Small intestine (tissue), 7 donors: ENCODE measurements at regions not wholly inside any gene's neighbourhood (a gene's known extent, or its start where the extent isn't known, plus 50 kb on each side); places are given as distances from the start of the nearest gene placed in this dataset.

Source experiments
- DNase-seq, 2 donors: peaks; one replicate each; pipeline versions ENCODE4 v3.0.0 to v3.0.0-alpha.2; 2013
- FAIRE-seq: peaks from 2 replicates; lab custom pipeline; 2012; peaks lifted over from hg19 to GRCh38; lab: Jason Lieb, UNC
- H3K27ac ChIP-seq, 3 donors: one replicate each; pipeline ENCODE4 v1.5.1; 2013; ENCODE audit warnings: low read length in 2 of 3, mild to moderate bottlenecking in 2 of 3, control low read depth in 1 of 3, inconsistent platforms in 1 of 3, low read depth in 1 of 3, moderate library complexity in 1 of 3
- H3K27me3 ChIP-seq, 3 donors: one replicate each; pipeline ENCODE4 v1.6.1; 2013; ENCODE audit warnings: low read length in 3 of 3, inconsistent platforms in 1 of 3; ENCODE audit not compliant: control insufficient read depth in 3 of 3, insufficient read depth in 3 of 3
- H3K36me3 ChIP-seq, 3 donors: one replicate each; pipeline ENCODE4 v1.6.1; 2013; ENCODE audit warnings: low read length in 3 of 3, inconsistent platforms in 1 of 3, low read depth in 1 of 3, mild to moderate bottlenecking in 1 of 3, moderate library complexity in 1 of 3; ENCODE audit not compliant: control insufficient read depth in 3 of 3, insufficient read depth in 2 of 3
- H3K4me1 ChIP-seq, 3 donors: one replicate each; pipeline ENCODE4 v1.6.1; 2013; ENCODE audit warnings: low read length in 2 of 3, inconsistent platforms in 1 of 3, low read depth in 1 of 3, mild to moderate bottlenecking in 1 of 3, moderate library complexity in 1 of 3; ENCODE audit not compliant: control insufficient read depth in 3 of 3, insufficient read depth in 2 of 3
- H3K4me3 ChIP-seq, 3 donors: one replicate each; pipeline ENCODE4 v1.5.1; 2013; ENCODE audit warnings: low read length in 3 of 3, control low read depth in 1 of 3, inconsistent platforms in 1 of 3, low read depth in 1 of 3, mild to moderate bottlenecking in 1 of 3, moderate library complexity in 1 of 3
- H3K9me3 ChIP-seq, 2 donors: one replicate each; pipeline ENCODE4 v1.6.1; 2013; ENCODE audit warnings: low read depth in 1 of 2, low read length in 1 of 2; ENCODE audit not compliant: control insufficient read depth in 2 of 2, insufficient read depth in 1 of 2
- WGBS, 3 donors: extraction: QIAGEN DNeasy Blood & Tissue Kit; methylation state at CpG; one replicate each; pipeline ENCODE4 v1.1.7; 2013; 5-methylcytosine and 5-hydroxymethylcytosine counted together
- donor health status: healthy with polysubstance abuse.
- donor health status: control.
- donor health status: control.
- donor health status: Bipolar disorder and iron deficiency.
- donor health status: healthy.

GRCh38 chr20:21021472-21021790 is 84.7 kb downstream of the LINC00237 start:
- no peak overlapping the region for H3K4me3 ChIP-seq
- H3K36me3 ChIP-seq, result no peaks in the 10 kb centered on the region
- no peak overlapping the region for H3K27ac ChIP-seq
- 32 to 52% (median 44%) methylated on average over 1 of the region's 1 CpG for WGBS, 3 donors
- FAIRE-seq, result no peak
- no peak for DNase-seq
- peaks cover 0 to 19% (median 4%) of the 10 kb centered on the region in 3 donors for H3K27me3 ChIP-seq
- no peaks in the 10 kb centered on the region for H3K9me3 ChIP-seq
- no peaks in the 10 kb centered on the region for H3K4me1 ChIP-seq

- H3K27me3 ChIP-seq, result peaks cover 0 to 19% (median 4%) of the 10 kb centered on the region in 3 donors
- no peaks in the 10 kb centered on the region for H3K36me3 ChIP-seq
- WGBS, 3 donors, result 45 to 55% (median 48%) methylated on average over 11 of the region's 11 CpGs
- DNase-seq (no peak), FAIRE-seq (no peak)
- no peaks in the 10 kb centered on the region for H3K4me1 ChIP-seq
- no peak overlapping the region for H3K27ac ChIP-seq
- no peaks in the 10 kb centered on the region for H3K9me3 ChIP-seq
- no peak overlapping the region for H3K4me3 ChIP-seq
These were observed 85.3 kb downstream of the LINC00237 start for GRCh38 chr20:21020659-21021471.

- no peak for DNase-seq
- H3K27me3 ChIP-seq, result peaks cover 0 to 19% (median 4%) of the 10 kb centered on the region in 3 donors
- H3K9me3 ChIP-seq, result no peaks in the 10 kb centered on the region
- H3K27ac ChIP-seq, result no peak overlapping the region
- no peak overlapping the region for H3K4me3 ChIP-seq
- H3K4me1 ChIP-seq, result no peaks in the 10 kb centered on the region
- 48 to 74% (median 62%) methylated on average over 42 of the region's 42 CpGs for WGBS, 3 donors
- FAIRE-seq, result no peak
- no peaks in the 10 kb centered on the region for H3K36me3 ChIP-seq
These were observed 86.1 kb downstream of the LINC00237 start for GRCh38 chr20:21019814-21020658.

GRCh38 chr20:21019468-21019813 is 86.7 kb downstream of the LINC00237 start:
- no peak for FAIRE-seq
- Histone ChIP-seq H3K9me3 (no peaks in the 10 kb centered on the region), H3K4me1 (no peaks in the 10 kb centered on the region), H3K36me3 (no peaks in the 10 kb centered on the region), H3K4me3 (no peak overlapping the region), H3K27me3 (peaks cover 0 to 19% (median 4%) of the 10 kb centered on the region in 3 donors), H3K27ac (no peak overlapping the region)
- DNase-seq, result no peak
- 71 to 90% (median 87%) methylated on average over 10 of the region's 10 CpGs for WGBS, 3 donors

- Histone ChIP-seq H3K4me3 (no peak overlapping the region), H3K36me3 (no peaks in the 10 kb centered on the region), H3K27ac (no peak overlapping the region), H3K4me1 (no peaks in the 10 kb centered on the region), H3K9me3 (no peaks in the 10 kb centered on the region), H3K27me3 (peaks cover 0 to 19% (median 4%) of the 10 kb centered on the region in 3 donors)
- FAIRE-seq, result no peak
- WGBS, 3 donors, result 73 to 83% (median 74%) methylated on average over 4 of the region's 4 CpGs
- no peak for DNase-seq
These were observed 87.6 kb downstream of the LINC00237 start for GRCh38 chr20:21018576-21018975.

GRCh38 chr20:21017528-21018085 is 88.6 kb downstream of the LINC00237 start:
- FAIRE-seq (no peak), DNase-seq (peak in 1 of 2 donors; percentile 28)
- 8 to 40% (median 19%) methylated on average over 11 of the region's 11 CpGs for WGBS, 3 donors
- Histone ChIP-seq H3K27me3 (peaks cover 0 to 19% (median 4%) of the 10 kb centered on the region in 3 donors), H3K4me3 (no peak overlapping the region), H3K36me3 (no peaks in the 10 kb centered on the region), H3K4me1 (no peaks in the 10 kb centered on the region), H3K9me3 (no peaks in the 10 kb centered on the region), H3K27ac (no peak overlapping the region)

- no peaks in the 10 kb centered on the region for H3K4me1 ChIP-seq
- peaks cover 0 to 19% (median 4%) of the 10 kb centered on the region in 3 donors for H3K27me3 ChIP-seq
- no peaks in the 10 kb centered on the region for H3K36me3 ChIP-seq
- no peak for DNase-seq
- no peaks in the 10 kb centered on the region for H3K9me3 ChIP-seq
- no peak for FAIRE-seq
- no peak overlapping the region for H3K4me3 ChIP-seq
- 42 to 83% (median 68%) methylated on average over 3 of the region's 3 CpGs for WGBS, 3 donors
- no peak overlapping the region for H3K27ac ChIP-seq
These were observed 89.4 kb downstream of the LINC00237 start for GRCh38 chr20:21016751-21017150.

- WGBS, 3 donors, result 38 to 60% (median 50%) methylated on average over 1 of the region's 1 CpG
- FAIRE-seq, result no peak
These were observed 91.6 kb downstream of the LINC00237 start for GRCh38 chr20:21014528-21014927.

More at GRCh38 chr20:21014528-21014927, 91.6 kb downstream of the LINC00237 start:
- Histone ChIP-seq H3K36me3 (no peaks in the 10 kb centered on the region), H3K27me3 (peaks cover 0 to 6% (median 0%) of the 10 kb centered on the region in 3 donors), H3K4me3 (no peak overlapping the region), H3K27ac (no peak overlapping the region), H3K4me1 (no peaks in the 10 kb centered on the region), H3K9me3 (no peaks in the 10 kb centered on the region)
- DNase-seq, result no peak
